ENCODE measurements at regions not wholly inside any gene's neighbourhood (a gene's known extent, or its start where the extent isn't known, plus 50 kb on each side); places are given as distances from the start of the nearest gene placed in this dataset.
A peak's percentile ranks its signal among the peaks of the same experiment; 100 is the strongest.

- peaks cover 70 to 80% (median 76%) of the 10 kb centered on the region in 4 donors for H3K4me1 ChIP-seq
- ATAC-seq (ENCODE audit: low FRiP score in 2 of 2) (no peak), DNase-seq (no peak)
- no peaks in the 10 kb centered on the region for H3K9me3 ChIP-seq
- no peaks in the 10 kb centered on the region for H3K27me3 ChIP-seq
- no peaks in the 10 kb centered on the region for H3K36me3 ChIP-seq
- peak overlapping the region in 3 of 4 donors; percentile 44 to 77 (median 57) for H3K27ac ChIP-seq
- TF ChIP-seq CTCF (IDR thresholded peaks at IDR 0.05) (no peak), POLR2AphosphoS5 (IDR thresholded peaks at IDR 0.05) (no peak), POLR2A (IDR thresholded peaks at IDR 0.05) (no peak), EP300 (IDR thresholded peaks at IDR 0.05) (no peak)
- H3K4me3 ChIP-seq: no peak overlapping the region
Measured at GRCh38 chr6:144338951-144339700, 54.0 kb downstream of the UTRN start.

- Histone ChIP-seq H3K27me3 (no peaks in the 10 kb centered on the region), H3K36me3 (no peaks in the 10 kb centered on the region), H3K27ac (peak overlapping the region; percentile 17 to 77 (median 50)), H3K4me3 (no peak overlapping the region), H3K9me3 (no peaks in the 10 kb centered on the region), H3K4me1 (peaks cover 71 to 80% (median 76%) of the 10 kb centered on the region in 4 donors)
- DNase-seq (no peak), ATAC-seq (ENCODE audit: low FRiP score in 2 of 2) (no peak)
- WGBS, 2 donors: 91 to 93% methylated on average over 12 of the region's 12 CpGs
- TF ChIP-seq POLR2A (IDR thresholded peaks at IDR 0.05) (no peak), CTCF (IDR thresholded peaks at IDR 0.05) (no peak), EP300 (IDR thresholded peaks at IDR 0.05) (no peak), POLR2AphosphoS5 (IDR thresholded peaks at IDR 0.05) (no peak)
Measured at GRCh38 chr6:144339859-144340452, 54.8 kb downstream of the UTRN start.

GRCh38 chr6:144340541-144341371 lies 55.6 kb downstream of the UTRN start:
- Histone ChIP-seq H3K36me3 (no peaks in the 10 kb centered on the region), H3K4me3 (no peak overlapping the region), H3K9me3 (no peaks in the 10 kb centered on the region), H3K27me3 (no peaks in the 10 kb centered on the region), H3K4me1 (peaks cover 71 to 80% (median 75%) of the 10 kb centered on the region in 4 donors), H3K27ac (peak overlapping the region; percentile 17 to 77 (median 54))
- WGBS, 2 donors: 40 to 57% methylated on average over 5 of the region's 5 CpGs
- DNase-seq: no peak
- ATAC-seq (ENCODE audit: low FRiP score in 2 of 2): peak in 1 of 2 donors; percentile 57
- no peak for TF ChIP-seq POLR2AphosphoS5 (IDR thresholded peaks at IDR 0.05)
- TF ChIP-seq EP300 (IDR thresholded peaks at IDR 0.05): no peak
- TF ChIP-seq CTCF (IDR thresholded peaks at IDR 0.05): no peak
- TF ChIP-seq POLR2A (IDR thresholded peaks at IDR 0.05): no peak

DNA sequence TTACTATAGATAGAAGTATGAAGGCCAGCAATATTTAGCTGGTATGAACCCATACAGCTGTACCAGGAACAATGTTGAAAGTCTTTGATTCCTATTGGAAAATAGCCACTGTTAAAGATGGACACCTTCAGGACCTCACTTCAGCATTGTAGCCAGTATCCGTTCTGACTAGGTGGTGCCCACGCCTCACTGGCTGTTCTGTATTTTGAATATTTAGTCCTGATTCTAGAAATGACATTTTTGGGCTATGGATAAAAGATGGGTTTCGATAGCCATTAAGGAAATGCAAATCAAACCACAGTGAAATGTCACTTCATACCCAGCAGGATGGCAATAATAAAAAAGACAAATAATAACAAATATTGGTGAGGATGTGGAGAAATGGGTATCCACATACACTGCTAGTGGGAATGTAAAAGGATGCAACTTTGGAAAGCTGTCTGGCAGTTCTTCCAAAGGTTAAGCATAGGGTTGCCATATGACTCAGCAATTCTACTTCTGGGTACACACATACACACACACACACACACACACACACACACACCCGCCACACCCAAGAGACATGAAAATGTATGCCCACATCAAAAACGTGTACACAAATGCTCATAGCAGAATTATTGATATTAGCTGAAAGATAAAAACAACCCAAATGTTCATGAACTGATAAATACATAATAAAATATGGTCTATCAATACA lies 56.8 kb downstream of the UTRN start:
- ATAC-seq (ENCODE audit: low FRiP score in 2 of 2) (no peak), DNase-seq (no peak)
- peak overlapping the region in 3 of 4 donors; percentile 52 to 84 (median 77) for H3K27ac ChIP-seq
- no peak overlapping the region for H3K4me3 ChIP-seq
- 66 to 77% methylated on average over 5 of the region's 5 CpGs for WGBS, 2 donors
- no peaks in the 10 kb centered on the region for H3K36me3 ChIP-seq
- TF ChIP-seq EP300 (IDR thresholded peaks at IDR 0.05): no peak
- TF ChIP-seq CTCF (IDR thresholded peaks at IDR 0.05): no peak
- no peak for TF ChIP-seq POLR2A (IDR thresholded peaks at IDR 0.05)
- TF ChIP-seq POLR2AphosphoS5 (IDR thresholded peaks at IDR 0.05): no peak
- no peaks in the 10 kb centered on the region for H3K27me3 ChIP-seq
- no peaks in the 10 kb centered on the region for H3K9me3 ChIP-seq
- H3K4me1 ChIP-seq: peaks cover 81 to 83% (median 82%) of the 10 kb centered on the region in 4 donors

Data from upper lobe of left lung (tissue), 6 donors.